ENCODE measurements at regions not wholly inside any gene's neighbourhood (a gene's known extent, or its start where the extent isn't known, plus 50 kb on each side); places are given as distances from the start of the nearest gene placed in this dataset.

DNA sequence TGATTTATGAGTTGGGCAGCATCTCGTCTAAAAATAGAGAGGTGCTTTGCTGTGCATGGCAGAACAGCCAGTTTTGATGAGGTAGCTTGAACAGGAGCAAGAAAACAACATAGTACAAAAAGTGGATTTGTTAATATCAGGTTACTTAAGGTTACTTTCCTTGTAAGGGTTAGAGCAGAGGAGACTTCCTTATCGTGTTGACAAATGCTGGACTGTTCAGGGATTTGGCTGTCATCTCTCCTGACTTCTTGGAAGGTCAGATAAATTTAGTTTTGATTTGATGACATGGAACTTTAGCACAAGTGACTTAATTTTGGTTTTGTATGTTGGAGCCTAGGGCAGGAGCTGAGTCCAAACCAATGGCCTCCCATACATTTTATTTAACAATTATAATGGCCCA lies 163.9 kb upstream of the ELAC2 start:
- no peak overlapping the region for H3K27ac ChIP-seq (ENCODE audit: extremely low read depth, low read depth, low read length)
- H3K4me1 ChIP-seq (ENCODE audit: control insufficient read depth, insufficient read depth, low read length) = peaks cover 4% of the 10 kb centered on the region; the same call in 1 of the 2 replicates
- CTCF ChIA-PET = no interaction called here
- TF ChIP-seq ZNF549 (tag by site-specific recombination; IDR thresholded peaks at IDR 0.05) (peak; percentile 87), ZNF266 (tag by site-specific recombination; IDR thresholded peaks at IDR 0.05; ENCODE audit: low read depth) (no peak)
- no peaks in the 10 kb centered on the region for H3K36me3 ChIP-seq (ENCODE audit: control insufficient read depth in 2 of 2, insufficient read depth in 1 of 2, low read length in 2 of 2)
- no peaks in the 10 kb centered on the region for H3K9me3 ChIP-seq (ENCODE audit: control insufficient read depth, insufficient read depth, low read depth, low read length)
- no peak overlapping the region for H3K4me3 ChIP-seq (ENCODE audit: low read depth, low read length)
- POLR2A ChIA-PET = no interaction called here

DNA sequence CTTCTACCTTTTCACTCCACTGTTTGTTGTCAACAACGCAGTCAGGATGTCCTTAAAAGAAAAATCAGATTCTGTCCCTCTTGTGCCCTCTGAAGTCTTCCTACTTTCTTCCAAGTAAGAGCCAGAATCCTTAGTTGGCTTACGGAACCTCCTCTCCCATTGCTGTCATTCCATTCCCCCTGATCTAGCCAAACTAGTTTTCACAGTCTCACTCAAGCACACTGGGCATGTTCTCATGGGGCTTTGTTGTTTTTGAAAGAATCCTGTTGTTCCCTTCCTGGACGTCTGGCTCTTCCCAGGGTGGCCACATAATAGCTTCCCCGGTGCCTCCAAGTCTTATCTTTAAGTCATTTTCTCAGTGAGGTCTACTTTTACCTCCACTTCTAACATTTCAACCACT lies 158.6 kb upstream of the ELAC2 start:
- H3K4me1 ChIP-seq (ENCODE audit: control insufficient read depth, insufficient read depth, low read length) = no peaks in the 10 kb centered on the region
- H3K4me3 ChIP-seq (ENCODE audit: low read depth, low read length) = no peak overlapping the region
- H3K9me3 ChIP-seq (ENCODE audit: control insufficient read depth, insufficient read depth, low read depth, low read length) = peaks cover 2% of the 10 kb centered on the region; the same call in 1 of the 2 replicates
- POLR2A ChIA-PET = no interaction called here
- CTCF ChIA-PET = no interaction called here
- H3K27ac ChIP-seq (ENCODE audit: extremely low read depth, low read depth, low read length) = no peak overlapping the region
- H3K36me3 ChIP-seq (ENCODE audit: control insufficient read depth in 2 of 2, insufficient read depth in 1 of 2, low read length in 2 of 2) = no peaks in the 10 kb centered on the region
- TF ChIP-seq YY1 (tag by site-specific recombination; IDR thresholded peaks at IDR 0.05) = no peak
- TF ChIP-seq ZNF10 (tag by site-specific recombination; IDR thresholded peaks at IDR 0.05) = no peak
- no peak for TF ChIP-seq MZF1 (tag by site-specific recombination; IDR thresholded peaks at IDR 0.05; ENCODE audit: borderline replicate concordance)

DNA sequence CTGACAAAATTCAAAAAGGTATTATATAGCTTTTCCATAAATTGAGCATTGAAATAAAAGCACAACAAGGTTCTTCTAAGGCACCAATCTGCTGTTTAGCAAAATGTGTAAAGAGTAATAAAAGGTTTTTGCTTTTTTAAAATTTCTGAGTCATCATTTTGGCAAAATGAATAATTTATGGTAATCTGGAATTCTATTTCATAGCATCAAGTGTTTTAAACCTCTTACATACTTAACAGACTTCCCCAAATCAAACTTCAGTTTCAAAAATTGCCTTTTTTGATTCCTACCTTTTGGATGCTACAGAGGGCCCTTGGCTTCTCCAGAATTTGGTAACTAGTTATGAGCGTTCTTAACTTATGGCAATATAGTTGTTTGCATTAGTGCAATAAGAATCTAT lies 154.0 kb upstream of the ELAC2 start:
- POLR2A ChIA-PET = no interaction called here
- Histone ChIP-seq H3K9me3 (ENCODE audit: control insufficient read depth, insufficient read depth, low read depth, low read length) (peaks cover 2% of the 10 kb centered on the region; the same call in 1 of the 2 replicates), H3K4me1 (ENCODE audit: control insufficient read depth, insufficient read depth, low read length) (0 out of 2 replicates have a peak, but pooled peaks cover 2% of the 10 kb centered on the region), H3K4me3 (ENCODE audit: low read depth, low read length) (no peak overlapping the region), H3K36me3 (ENCODE audit: control insufficient read depth in 2 of 2, insufficient read depth in 1 of 2, low read length in 2 of 2) (no peaks in the 10 kb centered on the region), H3K27ac (ENCODE audit: extremely low read depth, low read depth, low read length) (no peak overlapping the region)
- CTCF ChIA-PET = no interaction called here
- TF ChIP-seq ZNF155 (tag by site-specific recombination; IDR thresholded peaks at IDR 0.05) (no peak), FEZF1 (tag by site-specific recombination; IDR thresholded peaks at IDR 0.05) (no peak), ZNF341 (tag by site-specific recombination; IDR thresholded peaks at IDR 0.05; ENCODE audit: low read depth) (no peak), SETDB1 (IDR thresholded peaks at IDR 0.05; ENCODE audit: insufficient read length, low read length) (peak; percentile 92)

DNA sequence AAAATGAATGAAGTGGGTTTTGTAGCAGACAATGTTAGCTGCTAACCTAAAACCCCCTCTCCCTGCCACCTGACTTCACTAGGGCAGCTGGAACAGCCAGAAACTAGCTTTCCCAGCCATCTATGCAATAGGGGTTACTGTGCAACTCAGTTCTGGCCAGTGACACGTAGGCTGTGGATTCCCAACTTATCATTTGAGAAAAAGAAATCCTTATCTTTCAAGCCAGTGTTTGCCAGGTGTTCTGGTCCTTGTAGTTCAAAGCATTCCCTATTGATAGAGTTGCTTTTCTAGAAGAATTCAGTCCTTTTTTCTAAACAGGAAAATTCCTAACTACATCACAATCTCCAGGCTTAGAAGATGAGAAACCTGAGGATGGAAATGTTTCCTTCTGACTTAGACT lies 144.5 kb upstream of the ELAC2 start:
- no peaks in the 10 kb centered on the region for H3K4me1 ChIP-seq (ENCODE audit: control insufficient read depth, insufficient read depth, low read length)
- no peak overlapping the region for H3K27ac ChIP-seq (ENCODE audit: extremely low read depth, low read depth, low read length)
- no peaks in the 10 kb centered on the region for H3K36me3 ChIP-seq (ENCODE audit: control insufficient read depth in 2 of 2, insufficient read depth in 1 of 2, low read length in 2 of 2)
- CTCF ChIA-PET = interaction anchor here (0.5 kb wide), 1 partner anchor 420 kb away, joined by 6 read pairs; no protein-coding TSS in a partner anchor
- H3K4me3 ChIP-seq (ENCODE audit: low read depth, low read length) = no peak overlapping the region
- POLR2A ChIA-PET = no interaction called here
- no peaks in the 10 kb centered on the region for H3K9me3 ChIP-seq (ENCODE audit: control insufficient read depth, insufficient read depth, low read depth, low read length)
- TF ChIP-seq ZSCAN23 (tag by site-specific recombination; IDR thresholded peaks at IDR 0.05) (no peak), GLI2 (tag by site-specific recombination; IDR thresholded peaks at IDR 0.05; ENCODE audit: borderline replicate concordance, low read depth) (no peak), ZNF555 (tag by site-specific recombination; conservative IDR thresholded peaks at IDR 0.05) (no peak), ZNF184 (tag by site-specific recombination; IDR thresholded peaks at IDR 0.05) (no peak), OSR2 (tag by site-specific recombination; IDR thresholded peaks at IDR 0.05) (no peak), ZNF211 (tag by site-specific recombination; IDR thresholded peaks at IDR 0.05; ENCODE audit: low read depth) (no peak), ZNF423 (tag by site-specific recombination; IDR thresholded peaks at IDR 0.05) (no peak), KLF8 (tag by site-specific recombination; IDR thresholded peaks at IDR 0.05) (no peak), ZNF169 (tag by site-specific recombination; IDR thresholded peaks at IDR 0.05) (no peak), HOXA7 (CRISPR knock-in tag; IDR thresholded peaks at IDR 0.05; ENCODE audit: borderline replicate concordance) (no peak), ZNF157 (tag by site-specific recombination; IDR thresholded peaks at IDR 0.05) (no peak)
- TF ChIP-seq, protein P1, sequence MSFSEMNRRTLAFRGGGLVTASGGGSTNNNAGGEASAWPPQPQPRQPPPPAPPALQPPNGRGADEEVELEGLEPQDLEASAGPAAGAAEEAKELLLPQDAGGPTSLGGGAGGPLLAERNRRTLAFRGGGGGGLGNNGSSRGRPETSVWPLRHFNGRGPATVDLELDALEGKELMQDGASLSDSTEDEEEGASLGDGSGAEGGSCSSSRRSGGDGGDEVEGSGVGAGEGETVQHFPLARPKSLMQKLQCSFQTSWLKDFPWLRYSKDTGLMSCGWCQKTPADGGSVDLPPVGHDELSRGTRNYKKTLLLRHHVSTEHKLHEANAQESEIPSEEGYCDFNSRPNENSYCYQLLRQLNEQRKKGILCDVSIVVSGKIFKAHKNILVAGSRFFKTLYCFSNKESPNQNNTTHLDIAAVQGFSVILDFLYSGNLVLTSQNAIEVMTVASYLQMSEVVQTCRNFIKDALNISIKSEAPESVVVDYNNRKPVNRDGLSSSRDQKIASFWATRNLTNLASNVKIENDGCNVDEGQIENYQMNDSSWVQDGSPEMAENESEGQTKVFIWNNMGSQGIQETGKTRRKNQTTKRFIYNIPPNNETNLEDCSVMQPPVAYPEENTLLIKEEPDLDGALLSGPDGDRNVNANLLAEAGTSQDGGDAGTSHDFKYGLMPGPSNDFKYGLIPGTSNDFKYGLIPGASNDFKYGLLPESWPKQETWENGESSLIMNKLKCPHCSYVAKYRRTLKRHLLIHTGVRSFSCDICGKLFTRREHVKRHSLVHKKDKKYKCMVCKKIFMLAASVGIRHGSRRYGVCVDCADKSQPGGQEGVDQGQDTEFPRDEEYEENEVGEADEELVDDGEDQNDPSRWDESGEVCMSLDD (tag by site-specific recombination; IDR thresholded peaks at IDR 0.05) = no peak
- TF ChIP-seq, protein P2, sequence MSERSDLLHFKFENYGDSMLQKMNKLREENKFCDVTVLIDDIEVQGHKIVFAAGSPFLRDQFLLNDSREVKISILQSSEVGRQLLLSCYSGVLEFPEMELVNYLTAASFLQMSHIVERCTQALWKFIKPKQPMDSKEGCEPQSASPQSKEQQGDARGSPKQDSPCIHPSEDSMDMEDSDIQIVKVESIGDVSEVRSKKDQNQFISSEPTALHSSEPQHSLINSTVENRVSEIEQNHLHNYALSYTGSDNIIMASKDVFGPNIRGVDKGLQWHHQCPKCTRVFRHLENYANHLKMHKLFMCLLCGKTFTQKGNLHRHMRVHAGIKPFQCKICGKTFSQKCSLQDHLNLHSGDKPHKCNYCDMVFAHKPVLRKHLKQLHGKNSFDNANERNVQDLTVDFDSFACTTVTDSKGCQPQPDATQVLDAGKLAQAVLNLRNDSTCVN (tag by site-specific recombination; optimal IDR thresholded peaks at IDR 0.05) = no peak
- TF ChIP-seq, protein P3, sequence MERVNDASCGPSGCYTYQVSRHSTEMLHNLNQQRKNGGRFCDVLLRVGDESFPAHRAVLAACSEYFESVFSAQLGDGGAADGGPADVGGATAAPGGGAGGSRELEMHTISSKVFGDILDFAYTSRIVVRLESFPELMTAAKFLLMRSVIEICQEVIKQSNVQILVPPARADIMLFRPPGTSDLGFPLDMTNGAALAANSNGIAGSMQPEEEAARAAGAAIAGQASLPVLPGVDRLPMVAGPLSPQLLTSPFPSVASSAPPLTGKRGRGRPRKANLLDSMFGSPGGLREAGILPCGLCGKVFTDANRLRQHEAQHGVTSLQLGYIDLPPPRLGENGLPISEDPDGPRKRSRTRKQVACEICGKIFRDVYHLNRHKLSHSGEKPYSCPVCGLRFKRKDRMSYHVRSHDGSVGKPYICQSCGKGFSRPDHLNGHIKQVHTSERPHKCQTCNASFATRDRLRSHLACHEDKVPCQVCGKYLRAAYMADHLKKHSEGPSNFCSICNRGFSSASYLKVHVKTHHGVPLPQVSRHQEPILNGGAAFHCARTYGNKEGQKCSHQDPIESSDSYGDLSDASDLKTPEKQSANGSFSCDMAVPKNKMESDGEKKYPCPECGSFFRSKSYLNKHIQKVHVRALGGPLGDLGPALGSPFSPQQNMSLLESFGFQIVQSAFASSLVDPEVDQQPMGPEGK (tag by site-specific recombination; IDR thresholded peaks at IDR 0.05) = no peak
